Endodermal cell (in vitro differentiated cells): ENCODE measurements at regions not wholly inside any gene's neighbourhood (a gene's known extent, or its start where the extent isn't known, plus 50 kb on each side); places are given as distances from the start of the nearest gene placed in this dataset.

ENCODE experiments used
- DNase-seq: peaks from one replicate; pipeline ENCODE4 v3.0.0-alpha.2; 2017
- H3K27ac ChIP-seq: 2 replicates; pipeline ENCODE4 v1.5.1; 2013; ENCODE audit warnings: mild to moderate bottlenecking, low read depth, low read length, moderate library complexity
- H3K27me3 ChIP-seq: 2 replicates; pipeline ENCODE4 v1.6.1; 2013; ENCODE audit warnings: mild to moderate bottlenecking, low read length, moderate library complexity; ENCODE audit not compliant: insufficient read depth, control insufficient read depth, poor library complexity, severe bottlenecking
- H3K36me3 ChIP-seq: 2 replicates; pipeline ENCODE4 v1.7.0; 2013; ENCODE audit warnings: mild to moderate bottlenecking, low read length, moderate library complexity; ENCODE audit not compliant: control insufficient read depth, insufficient read depth
- H3K4me1 ChIP-seq: one replicate; pipeline ENCODE4 v1.7.0; 2013; ENCODE audit warnings: low read length; ENCODE audit not compliant: control insufficient read depth, insufficient read depth
- H3K4me3 ChIP-seq: 2 replicates; pipeline ENCODE4 v1.5.1; 2013; ENCODE audit warnings: mild to moderate bottlenecking, low read length, moderate library complexity
- H3K9ac ChIP-seq: 2 replicates; pipeline ENCODE4 v1.6.1; 2013; ENCODE audit warnings: mild to moderate bottlenecking, low read length, moderate library complexity; ENCODE audit not compliant: poor library complexity, severe bottlenecking; ENCODE audit errors: extremely low read depth
- H3K9me3 ChIP-seq: 2 replicates; pipeline ENCODE4 v1.6.1; 2013; ENCODE audit warnings: mild to moderate bottlenecking, low read length, moderate library complexity; ENCODE audit not compliant: control insufficient read depth
- H3K27ac Mint-ChIP-seq: 2 replicates; pipeline ENCODE4 v1.8.0; 2020; ENCODE audit warnings: mixed read lengths
- H3K27me3 Mint-ChIP-seq: 2 replicates; pipeline ENCODE4 v1.8.0; 2021; ENCODE audit warnings: mild to moderate bottlenecking, mixed read lengths; ENCODE audit not compliant: insufficient read depth
- H3K36me3 Mint-ChIP-seq: 2 replicates; pipeline ENCODE4 v1.8.0; 2020; ENCODE audit warnings: low read depth, mixed read lengths
- H3K4me1 Mint-ChIP-seq: 2 replicates; pipeline ENCODE4 v1.8.0; 2020; ENCODE audit warnings: mixed read lengths
- H3K4me3 Mint-ChIP-seq: 2 replicates; pipeline ENCODE4 v1.8.0; 2020; ENCODE audit warnings: mild to moderate bottlenecking, moderate library complexity, mixed read lengths
- H3K9me3 Mint-ChIP-seq: 2 replicates; pipeline ENCODE4 v1.8.0; 2020; ENCODE audit warnings: mild to moderate bottlenecking, mixed read lengths
- CTCF ChIP-seq: fragments of 200-600 bp; sonication (generic); conservative IDR thresholded peaks from 2 replicates; pipeline ENCODE4 v1.5.0; 2021; ENCODE audit warnings: antibody characterized with exemption, mild to moderate bottlenecking
- WGBS, 2 experiments: methylation state at CpG; one replicate each; pipeline versions ENCODE4 v1.1.5 to v1.1.7; 2013; ENCODE audit warnings: missing lambda C conversion rate in 2 of 2, mixed read lengths in 1 of 2; ENCODE audit not compliant: insufficient coverage in 1 of 2, insufficient read length in 1 of 2; 5-methylcytosine and 5-hydroxymethylcytosine counted together

- Mint-ChIP-seq H3K27me3 (peaks cover 66% of the 10 kb centered on the region), H3K4me3 (no peak overlapping the region), H3K36me3 (no peaks in the 10 kb centered on the region), H3K9me3 (no peaks in the 10 kb centered on the region), H3K27ac (no peak overlapping the region), H3K4me1 (peaks cover 12% of the 10 kb centered on the region)
- DNase-seq: no peak
- H3K36me3 ChIP-seq: no peaks in the 10 kb centered on the region
- no peak overlapping the region for H3K27ac ChIP-seq
- WGBS, 2 experiments: 79 to 84% methylated on average over 14 to 17 of the region's 17 CpGs
- no peak overlapping the region for H3K9ac ChIP-seq
- peaks cover 47% of the 10 kb centered on the region for H3K27me3 ChIP-seq
- H3K4me1 ChIP-seq: no peaks in the 10 kb centered on the region
- TF ChIP-seq CTCF: no peak
- no peak overlapping the region for H3K4me3 ChIP-seq
- no peaks in the 10 kb centered on the region for H3K9me3 ChIP-seq
These were observed 188.7 kb downstream of the EMX2 start for GRCh38 chr10:117731121-117731791.

- peaks cover 67% of the 10 kb centered on the region for H3K27me3 Mint-ChIP-seq
- H3K27me3 ChIP-seq: peaks cover 49% of the 10 kb centered on the region
- H3K27ac ChIP-seq: no peak overlapping the region
These were observed 192.3 kb downstream of the EMX2 start for GRCh38 chr10:117734731-117735405.

GRCh38 chr10:117736655-117737054 lies 194.1 kb downstream of the EMX2 start:
- Mint-ChIP-seq H3K4me1 (peaks cover 16% of the 10 kb centered on the region), H3K27ac (no peak overlapping the region), H3K9me3 (no peaks in the 10 kb centered on the region), H3K36me3 (no peaks in the 10 kb centered on the region), H3K27me3 (peaks cover 66% of the 10 kb centered on the region), H3K4me3 (no peak overlapping the region)
- TF ChIP-seq CTCF: no peak
- 77 to 94% methylated on average over 4 to 7 of the region's 7 CpGs for WGBS, 2 experiments
- no peaks in the 10 kb centered on the region for H3K4me1 ChIP-seq
- H3K27me3 ChIP-seq: peaks cover 40% of the 10 kb centered on the region
- no peaks in the 10 kb centered on the region for H3K36me3 ChIP-seq
- H3K9ac ChIP-seq: no peak overlapping the region
- H3K27ac ChIP-seq: no peak overlapping the region
- H3K4me3 ChIP-seq: no peak overlapping the region
- peak; percentile 78 for DNase-seq
- H3K9me3 ChIP-seq: no peaks in the 10 kb centered on the region

More at GRCh38 chr10:117734731-117735405, 192.3 kb downstream of the EMX2 start:
- WGBS, 2 experiments: 47 to 57% methylated on average over 43 to 48 of the region's 48 CpGs
- no peak overlapping the region for H3K9ac ChIP-seq
- H3K9me3 ChIP-seq: no peaks in the 10 kb centered on the region
- no peaks in the 10 kb centered on the region for H3K4me1 ChIP-seq
- no peaks in the 10 kb centered on the region for H3K36me3 ChIP-seq
- H3K4me1 Mint-ChIP-seq: peaks cover 18% of the 10 kb centered on the region
- H3K4me3 Mint-ChIP-seq: peak overlapping the region; percentile 54
- peak; percentile 80 for DNase-seq
- no peak for TF ChIP-seq CTCF
- no peak overlapping the region for H3K27ac Mint-ChIP-seq
- peak overlapping the region; percentile 72 for H3K4me3 ChIP-seq
- no peaks in the 10 kb centered on the region for H3K36me3 Mint-ChIP-seq
- H3K9me3 Mint-ChIP-seq: no peaks in the 10 kb centered on the region
